ENCODE measurements at regions not wholly inside any gene's neighbourhood (a gene's known extent, or its start where the extent isn't known, plus 50 kb on each side); places are given as distances from the start of the nearest gene placed in this dataset.

- DNase-seq (no peak), ATAC-seq (no peak)
- no peaks in the 10 kb centered on the region for H3K9me3 ChIP-seq
- WGBS, 2 donors: 76 to 78% methylated on average over 4 of the region's 4 CpGs
- H3K36me3 ChIP-seq: no peaks in the 10 kb centered on the region
- peaks cover 0 to 8% (median 0%) of the 10 kb centered on the region in 9 donors for H3K4me1 ChIP-seq
- no peak for TF ChIP-seq CTCF (IDR thresholded peaks at IDR 0.05)
- H3K4me3 ChIP-seq: no peak overlapping the region
- H3K27me3 ChIP-seq: no peaks in the 10 kb centered on the region
- intact Hi-C loops (cut with DNase I): loop anchor here in 1 of 10 donors (10.0 kb wide), 1 partner anchor 85 kb away; the partner anchor contains the start of gene TMEM215
- H3K27ac ChIP-seq: no peak overlapping the region
Measured at GRCh38 chr9:32869404-32869803, 86.1 kb downstream of the TMEM215 start.

DNA sequence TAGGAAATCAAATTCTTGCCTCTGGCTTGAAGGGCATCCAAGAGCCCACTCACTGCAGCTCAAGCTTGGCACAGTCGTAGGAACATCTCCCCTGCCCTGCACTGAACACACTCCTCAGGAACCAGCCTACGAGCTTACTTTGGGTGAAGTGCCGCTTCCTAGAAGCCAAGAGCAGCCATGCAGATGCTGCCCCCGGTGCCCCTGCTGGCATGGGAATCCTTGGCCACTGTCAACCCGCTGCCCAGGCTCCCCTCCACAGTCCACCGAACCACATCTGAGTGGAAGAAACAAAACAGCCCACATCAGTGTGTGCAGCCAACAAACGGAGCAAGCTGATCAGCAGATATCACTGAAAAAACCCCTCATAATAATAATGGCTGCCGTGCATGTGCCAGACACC lies 89.8 kb downstream of the TMEM215 start:
- H3K27ac ChIP-seq: no peak overlapping the region
- no peak overlapping the region for H3K4me3 ChIP-seq
- WGBS, 2 donors: 79 to 86% methylated on average over 8 of the region's 8 CpGs
- intact Hi-C loops (cut with DNase I): no loop called here
- no peaks in the 10 kb centered on the region for H3K36me3 ChIP-seq
- peaks cover 0 to 22% (median 0%) of the 10 kb centered on the region in 9 donors for H3K4me1 ChIP-seq
- DNase-seq: no peak
- no peaks in the 10 kb centered on the region for H3K27me3 ChIP-seq
- ATAC-seq: no peak
- H3K9me3 ChIP-seq: no peaks in the 10 kb centered on the region
- TF ChIP-seq CTCF (IDR thresholded peaks at IDR 0.05): no peak

GRCh38 chr9:32873553-32873952 lies 90.2 kb downstream of the TMEM215 start:
- Histone ChIP-seq H3K27ac (no peak overlapping the region), H3K9me3 (no peaks in the 10 kb centered on the region), H3K4me3 (no peak overlapping the region), H3K4me1 (peaks cover 0 to 22% (median 0%) of the 10 kb centered on the region in 9 donors), H3K27me3 (no peaks in the 10 kb centered on the region), H3K36me3 (no peaks in the 10 kb centered on the region)
- intact Hi-C loops (cut with DNase I): no loop called here
- DNase-seq (no peak), ATAC-seq (no peak)
- 44 to 65% methylated on average over 3 of the region's 3 CpGs for WGBS, 2 donors
- TF ChIP-seq CTCF (IDR thresholded peaks at IDR 0.05): no peak

DNA sequence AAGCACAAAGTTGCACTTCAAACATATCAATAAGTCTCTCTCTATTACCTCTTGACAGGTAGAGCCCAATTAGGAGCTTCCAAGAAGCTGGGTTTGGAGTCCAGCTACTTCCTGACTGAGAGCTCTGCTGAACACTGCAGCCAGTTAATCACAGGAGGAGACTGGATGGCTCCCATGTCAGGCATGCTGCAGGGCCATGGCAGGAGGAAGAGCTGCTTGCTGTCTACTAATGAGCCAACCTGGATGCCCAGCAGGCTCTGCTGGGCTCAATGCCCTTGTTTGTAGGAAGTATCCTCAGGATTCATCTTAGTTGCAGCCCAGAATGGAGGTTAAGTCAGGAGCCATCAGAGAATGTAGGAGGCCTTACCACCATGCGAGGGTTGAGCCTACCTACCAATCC lies 91.9 kb downstream of the TMEM215 start:
- H3K36me3 ChIP-seq: no peaks in the 10 kb centered on the region
- ATAC-seq: no peak
- H3K4me3 ChIP-seq: no peak overlapping the region
- no peak for DNase-seq
- TF ChIP-seq CTCF (IDR thresholded peaks at IDR 0.05): no peak
- WGBS, 2 donors: 94 to 96% methylated on average over 1 of the region's 1 CpG
- intact Hi-C loops (cut with DNase I): no loop called here
- H3K4me1 ChIP-seq: peaks cover 0 to 22% (median 0%) of the 10 kb centered on the region in 9 donors
- no peaks in the 10 kb centered on the region for H3K9me3 ChIP-seq
- H3K27me3 ChIP-seq: no peaks in the 10 kb centered on the region
- no peak overlapping the region for H3K27ac ChIP-seq
